HG03175 (cell line): ENCODE measurements at regions not wholly inside any gene's neighbourhood (a gene's known extent, or its start where the extent isn't known, plus 50 kb on each side); places are given as distances from the start of the nearest gene placed in this dataset.
A peak's percentile ranks its signal among the peaks of the same experiment; 100 is the strongest.

ENCODE experiments used
- ATAC-seq: cut with Tn5 transposase; IDR thresholded peaks from one replicate; pipeline ENCODE4 v1.9.1; 2021; ENCODE audit warnings: mild to moderate bottlenecking, moderate library complexity; ENCODE audit not compliant: unreplicated experiment

GRCh38 chr9:1414711-1415131, 364.6 kb downstream of the DMRT2 start:
- no peak for ATAC-seq

- no peak for ATAC-seq
Measured at GRCh38 chr9:1415146-1415545, 365.0 kb downstream of the DMRT2 start.

- ATAC-seq, result no peak
Measured at GRCh38 chr9:1416261-1416660, 366.1 kb downstream of the DMRT2 start.

GRCh38 chr9:1421436-1421835, 371.3 kb downstream of the DMRT2 start:
- ATAC-seq, result no peak

GRCh38 chr9:1427875-1428274, 377.7 kb downstream of the DMRT2 start:
- no peak for ATAC-seq

GRCh38 chr9:1429297-1429696, 379.1 kb downstream of the DMRT2 start:
- ATAC-seq, result no peak

GRCh38 chr9:1431461-1431860, 381.3 kb downstream of the DMRT2 start:
- ATAC-seq, result no peak

GRCh38 chr9:1434052-1434767, 384.1 kb downstream of the DMRT2 start:
- no peak for ATAC-seq

- ATAC-seq, result no peak
Measured at GRCh38 chr9:1434811-1435210, 384.7 kb downstream of the DMRT2 start.

GRCh38 chr9:1440256-1440655, 390.1 kb downstream of the DMRT2 start:
- ATAC-seq, result no peak

- no peak for ATAC-seq
Measured at GRCh38 chr9:1442105-1442504, 391.9 kb downstream of the DMRT2 start.

- ATAC-seq, result peak; percentile 56
Measured at GRCh38 chr9:1443450-1443849, 393.3 kb downstream of the DMRT2 start.

- ATAC-seq, result no peak
Measured at GRCh38 chr9:1446671-1447070, 396.5 kb downstream of the DMRT2 start.

- ATAC-seq, result no peak
Measured at GRCh38 chr9:1453636-1454035, 403.5 kb downstream of the DMRT2 start.

GRCh38 chr9:1454211-1454610, 404.1 kb downstream of the DMRT2 start:
- ATAC-seq, result no peak

GRCh38 chr9:1454616-1455347, 404.6 kb downstream of the DMRT2 start:
- ATAC-seq, result no peak

- no peak for ATAC-seq
Measured at GRCh38 chr9:1455766-1456165, 405.6 kb downstream of the DMRT2 start.

GRCh38 chr9:1456301-1457024, 406.3 kb downstream of the DMRT2 start:
- no peak for ATAC-seq

GRCh38 chr9:1457460-1457859, 407.3 kb downstream of the DMRT2 start:
- ATAC-seq, result no peak

- ATAC-seq, result no peak
Measured at GRCh38 chr9:1458503-1458902, 408.3 kb downstream of the DMRT2 start.

- peak; percentile 78 for ATAC-seq
Measured at GRCh38 chr9:1460143-1460769, 410.1 kb downstream of the DMRT2 start.
